SK-N-SH treated with all-trans-retinoic acid at 6 μM for 48 hours (cell line): ENCODE measurements at regions not wholly inside any gene's neighbourhood (a gene's known extent, or its start where the extent isn't known, plus 50 kb on each side); places are given as distances from the start of the nearest gene placed in this dataset.

Source experiments
- ATAC-seq: fragments of 200-7000 bp; cut with Tn5 transposase; 3 replicates; pipeline ENCODE4 v1.9.1; 2020; ENCODE audit warnings: mild to moderate bottlenecking, moderate library complexity
- ARNTL ChIP-seq: fragments of 450-650 bp; formaldehyde crosslinking; IDR thresholded peaks from 2 replicates; pipeline ENCODE4 v1.5.0; 2020; ENCODE audit warnings: low read depth, mild to moderate bottlenecking, moderate library complexity, borderline replicate concordance
- BACH2 ChIP-seq: fragments of 250-450 bp; sonication (Bioruptor Pico); IDR thresholded peaks from 2 replicates; pipeline ENCODE4 v1.9.0; 2021; ENCODE audit warnings: mild to moderate bottlenecking, borderline replicate concordance
- CREB5 ChIP-seq: fragments of 250-450 bp; sonication (Bioruptor Pico); IDR thresholded peaks from 2 replicates; pipeline ENCODE4 v1.5.1; 2020; ENCODE audit warnings: low read depth, mild to moderate bottlenecking, moderate library complexity
- CSRNP3 ChIP-seq: fragments of 250-450 bp; sonication (Bioruptor Pico); IDR thresholded peaks from 2 replicates; pipeline ENCODE4 v1.5.1; 2021; ENCODE audit warnings: mild to moderate bottlenecking, moderate library complexity
- ESRRG ChIP-seq: fragments of 250-450 bp; sonication (Bioruptor Pico); IDR thresholded peaks from 2 replicates; pipeline ENCODE4 v1.6.1; 2021; ENCODE audit warnings: mild to moderate bottlenecking
- GLIS3 ChIP-seq: fragments of 250-450 bp; sonication (Bioruptor Pico); IDR thresholded peaks from 2 replicates; pipeline ENCODE4 v1.5.0; 2020; ENCODE audit warnings: mild to moderate bottlenecking, moderate library complexity
- ISL1 ChIP-seq: fragments of 250-450 bp; sonication (Bioruptor Pico); IDR thresholded peaks from 2 replicates; pipeline ENCODE4 v2.1.2; 2022; ENCODE audit warnings: mild to moderate bottlenecking, moderate library complexity
- OSR1 ChIP-seq: fragments of 250-450 bp; sonication (Bioruptor Pico); IDR thresholded peaks from 2 replicates; pipeline ENCODE4 v1.8.0; 2022; ENCODE audit warnings: moderate library complexity, mild to moderate bottlenecking, inconsistent platforms
- PATZ1 ChIP-seq: fragments of 250-450 bp; sonication (Bioruptor Pico); IDR thresholded peaks from 2 replicates; pipeline ENCODE4 v1.8.0; 2020; ENCODE audit warnings: mild to moderate bottlenecking, moderate library complexity, borderline replicate concordance
- POU6F1 ChIP-seq: fragments of 250-450 bp; sonication (Bioruptor Pico); IDR thresholded peaks from 2 replicates; pipeline ENCODE4 v1.8.0; 2021; ENCODE audit warnings: low read depth, mild to moderate bottlenecking, moderate library complexity, borderline replicate concordance
- PPARA ChIP-seq: fragments of 250-450 bp; sonication (Bioruptor Pico); IDR thresholded peaks from 2 replicates; pipeline ENCODE4 v1.5.0; 2020; ENCODE audit warnings: mild to moderate bottlenecking, borderline replicate concordance
- RARB ChIP-seq: fragments of 250-450 bp; sonication (Bioruptor Pico); IDR thresholded peaks from 2 replicates; pipeline ENCODE4 v1.8.0; 2021; ENCODE audit warnings: mild to moderate bottlenecking, moderate library complexity
- SNAI2 ChIP-seq: fragments of 250-450 bp; sonication (Bioruptor Pico); IDR thresholded peaks from 2 replicates; pipeline ENCODE4 v1.5.0; 2020; ENCODE audit warnings: mild to moderate bottlenecking, moderate library complexity
- TCF4 ChIP-seq: fragments of 250-450 bp; sonication (Bioruptor Pico); IDR thresholded peaks from 2 replicates; pipeline ENCODE4 v1.8.0; 2021; ENCODE audit warnings: mild to moderate bottlenecking, moderate library complexity, borderline replicate concordance
- TOX ChIP-seq: fragments of 250-450 bp; sonication (Bioruptor Pico); IDR thresholded peaks from 2 replicates; pipeline ENCODE4 v1.8.0; 2021; ENCODE audit warnings: mild to moderate bottlenecking, moderate library complexity, borderline replicate concordance
- TSHZ2 ChIP-seq: fragments of 250-450 bp; sonication (Bioruptor Pico); IDR thresholded peaks from 2 replicates; pipeline ENCODE4 v1.5.0; 2020; ENCODE audit warnings: mild to moderate bottlenecking, moderate library complexity
- ZC3H10 ChIP-seq: fragments of 250-450 bp; sonication (Bioruptor Pico); IDR thresholded peaks from 2 replicates; pipeline ENCODE4 v1.5.1; 2021; ENCODE audit warnings: mild to moderate bottlenecking, moderate library complexity
- ZFP3 ChIP-seq: fragments of 250-450 bp; sonication (Bioruptor Pico); IDR thresholded peaks from 2 replicates; pipeline ENCODE4 v1.5.0; 2020; ENCODE audit warnings: mild to moderate bottlenecking, moderate library complexity
- ZFP30 ChIP-seq: fragments of 450-650 bp; formaldehyde crosslinking; IDR thresholded peaks from 2 replicates; pipeline ENCODE4 v1.5.0; 2022; ENCODE audit warnings: mild to moderate bottlenecking, moderate library complexity
- ZNF70 ChIP-seq: fragments of 450-650 bp; formaldehyde crosslinking; IDR thresholded peaks from 2 replicates; pipeline ENCODE4 v1.5.0; 2020; ENCODE audit warnings: mild to moderate bottlenecking, moderate library complexity
- ZNF8 ChIP-seq: fragments of 450-650 bp; formaldehyde crosslinking; IDR thresholded peaks from 2 replicates; pipeline ENCODE4 v1.5.0; 2020; ENCODE audit warnings: mild to moderate bottlenecking, moderate library complexity

- ATAC-seq, result no peak
- TF ChIP-seq PATZ1 (no peak), OSR1 (CRISPR knock-in tag) (no peak), ZC3H10 (CRISPR knock-in tag) (no peak), ZNF70 (CRISPR knock-in tag) (no peak), ZFP30 (CRISPR knock-in tag) (no peak), ZNF8 (CRISPR knock-in tag) (no peak)
These were observed 971.9 kb downstream of the DCDC2C start for GRCh38 chr2:4675295-4675694.

GRCh38 chr2:4678927-4679326, 975.6 kb downstream of the DCDC2C start:
- ATAC-seq, result no peak
- no peak for TF ChIP-seq RARB (CRISPR knock-in tag)
- no peak for TF ChIP-seq ZNF8 (CRISPR knock-in tag)
- TF ChIP-seq TOX (CRISPR knock-in tag), result no peak
- TF ChIP-seq ZNF70 (CRISPR knock-in tag), result no peak
- no peak for TF ChIP-seq ZFP30 (CRISPR knock-in tag)
- TF ChIP-seq PATZ1, result no peak
- no peak for TF ChIP-seq POU6F1
- no peak for TF ChIP-seq ZC3H10 (CRISPR knock-in tag)
- no peak for TF ChIP-seq ESRRG (CRISPR knock-in tag)
- no peak for TF ChIP-seq PPARA (CRISPR knock-in tag)
- TF ChIP-seq ZFP3 (CRISPR knock-in tag), result no peak
- TF ChIP-seq CSRNP3 (CRISPR knock-in tag), result no peak
- no peak for TF ChIP-seq ISL1 (CRISPR knock-in tag)
- no peak for TF ChIP-seq TCF4
- no peak for TF ChIP-seq BACH2
- no peak for TF ChIP-seq GLIS3
- no peak for TF ChIP-seq ARNTL (CRISPR knock-in tag)
- TF ChIP-seq CREB5, result no peak
- TF ChIP-seq TSHZ2 (CRISPR knock-in tag), result no peak
- no peak for TF ChIP-seq SNAI2 (CRISPR knock-in tag)

- no peak for ATAC-seq
- TF ChIP-seq TSHZ2 (CRISPR knock-in tag), result no peak
- no peak for TF ChIP-seq SNAI2 (CRISPR knock-in tag)
- no peak for TF ChIP-seq ZFP3 (CRISPR knock-in tag)
- TF ChIP-seq TCF4, result no peak
- no peak for TF ChIP-seq ISL1 (CRISPR knock-in tag)
- no peak for TF ChIP-seq PATZ1
- TF ChIP-seq ZNF8 (CRISPR knock-in tag), result no peak
- no peak for TF ChIP-seq GLIS3
- no peak for TF ChIP-seq ZNF70 (CRISPR knock-in tag)
- TF ChIP-seq BACH2, result no peak
These were observed 976.0 kb downstream of the DCDC2C start for GRCh38 chr2:4679391-4679790.
